Ishikawa (cell line): ENCODE measurements at regions not wholly inside any gene's neighbourhood (a gene's known extent, or its start where the extent isn't known, plus 50 kb on each side); places are given as distances from the start of the nearest gene placed in this dataset.

ENCODE experiments used
- CEBPB ChIP-seq: IDR thresholded peaks from 2 replicates; pipeline ENCODE4 v1.6.1; 2012
- EP300 ChIP-seq: IDR thresholded peaks from 2 replicates; pipeline ENCODE4 v1.6.1; 2012; ENCODE audit warnings: borderline replicate concordance
- RAD21 ChIP-seq: IDR thresholded peaks from 2 replicates; pipeline ENCODE4 v1.6.1; 2012; ENCODE audit warnings: low read depth
- REST ChIP-seq: IDR thresholded peaks from 2 replicates; pipeline ENCODE4 v1.6.1; 2012; ENCODE audit warnings: low read depth, mild to moderate bottlenecking
- TAF1 ChIP-seq: IDR thresholded peaks from 2 replicates; pipeline ENCODE4 v1.6.1; 2012; ENCODE audit warnings: low read depth, mild to moderate bottlenecking
- TCF12 ChIP-seq: IDR thresholded peaks from 2 replicates; pipeline ENCODE4 v1.6.1; 2012; ENCODE audit warnings: low read depth

DNA sequence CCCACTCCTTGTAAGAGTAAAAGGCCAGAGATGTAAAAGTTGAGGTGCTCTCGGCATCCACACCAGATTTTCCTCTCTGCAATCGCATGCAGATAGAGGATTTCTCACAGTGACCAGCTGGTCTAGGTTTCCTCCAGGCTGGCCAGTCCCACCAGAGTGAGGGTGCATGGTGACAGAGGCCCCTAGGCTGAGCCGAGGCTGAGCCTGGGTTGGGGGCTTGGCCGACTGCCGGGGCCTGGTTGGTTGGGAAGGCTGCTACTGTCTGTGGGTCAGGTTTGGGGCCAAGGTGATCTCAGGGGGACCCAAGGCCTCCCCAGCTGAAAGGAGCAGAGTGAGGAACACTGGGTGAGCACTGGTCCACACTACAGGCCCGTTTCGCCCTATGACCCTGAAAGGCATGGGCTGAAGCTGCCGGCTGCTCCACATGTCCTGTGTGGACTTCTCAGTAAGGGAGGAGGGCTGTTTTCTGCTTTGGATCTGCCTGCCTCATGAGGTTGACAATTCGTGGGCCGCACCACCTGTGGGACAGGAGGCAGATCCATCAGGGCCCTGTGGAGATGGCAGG lies 400.8 kb upstream of the IRX4 start:
- no peak for TF ChIP-seq REST
- TF ChIP-seq EP300 = no peak
- TF ChIP-seq TCF12 = no peak
- no peak for TF ChIP-seq TAF1
- no peak for TF ChIP-seq RAD21
- TF ChIP-seq CEBPB = no peak
